Uterus (tissue), 2 donors: ENCODE measurements at regions not wholly inside any gene's neighbourhood (a gene's known extent, or its start where the extent isn't known, plus 50 kb on each side); places are given as distances from the start of the nearest gene placed in this dataset.

Source experiments
- CTCF ChIP-seq, 4 experiments: fragments of 200-600 bp in 2 of 4; fragments of 450-650 bp in 2 of 4; sonication (generic) in 2 of 4; IDR thresholded peaks; one replicate each; pipeline ENCODE4 v1.5.1; 2016 to 2019; ENCODE audit warnings: antibody characterized with exemption in 4 of 4, mild to moderate bottlenecking in 2 of 4, moderate library complexity in 1 of 4
- POLR2A ChIP-seq, 2 donors: fragments of 450-650 bp; IDR thresholded peaks; one replicate each; pipeline ENCODE4 v1.6.1; 2016; ENCODE audit warnings: antibody characterized with exemption in 2 of 2, mild to moderate bottlenecking in 1 of 2, moderate library complexity in 1 of 2

- no peak for TF ChIP-seq POLR2A (IDR thresholded peaks at IDR 0.05)
- no peak for TF ChIP-seq CTCF (IDR thresholded peaks at IDR 0.05)
These were observed 280.3 kb upstream of the AMIGO2 start for GRCh38 chr12:47360093-47360480.
